ENCODE measurements at regions not wholly inside any gene's neighbourhood (a gene's known extent, or its start where the extent isn't known, plus 50 kb on each side); places are given as distances from the start of the nearest gene placed in this dataset.

GRCh38 chr12:78792052-78792698 is 72.4 kb upstream of the SYT1 start:
- H3F3A ChIP-seq (ENCODE audit: low read depth): no peaks in the 10 kb centered on the region
- no peaks in the 10 kb centered on the region for H3K36me3 ChIP-seq
- no peaks in the 10 kb centered on the region for H3K4me1 Mint-ChIP-seq
- DNase-seq (ENCODE audit: low spot score): no peak
- no peak overlapping the region for H3K9ac ChIP-seq
- no peak overlapping the region for H3K4me2 ChIP-seq
- no peak for TF ChIP-seq EZH2 (IDR thresholded peaks at IDR 0.05)
- TF ChIP-seq, protein P1, sequence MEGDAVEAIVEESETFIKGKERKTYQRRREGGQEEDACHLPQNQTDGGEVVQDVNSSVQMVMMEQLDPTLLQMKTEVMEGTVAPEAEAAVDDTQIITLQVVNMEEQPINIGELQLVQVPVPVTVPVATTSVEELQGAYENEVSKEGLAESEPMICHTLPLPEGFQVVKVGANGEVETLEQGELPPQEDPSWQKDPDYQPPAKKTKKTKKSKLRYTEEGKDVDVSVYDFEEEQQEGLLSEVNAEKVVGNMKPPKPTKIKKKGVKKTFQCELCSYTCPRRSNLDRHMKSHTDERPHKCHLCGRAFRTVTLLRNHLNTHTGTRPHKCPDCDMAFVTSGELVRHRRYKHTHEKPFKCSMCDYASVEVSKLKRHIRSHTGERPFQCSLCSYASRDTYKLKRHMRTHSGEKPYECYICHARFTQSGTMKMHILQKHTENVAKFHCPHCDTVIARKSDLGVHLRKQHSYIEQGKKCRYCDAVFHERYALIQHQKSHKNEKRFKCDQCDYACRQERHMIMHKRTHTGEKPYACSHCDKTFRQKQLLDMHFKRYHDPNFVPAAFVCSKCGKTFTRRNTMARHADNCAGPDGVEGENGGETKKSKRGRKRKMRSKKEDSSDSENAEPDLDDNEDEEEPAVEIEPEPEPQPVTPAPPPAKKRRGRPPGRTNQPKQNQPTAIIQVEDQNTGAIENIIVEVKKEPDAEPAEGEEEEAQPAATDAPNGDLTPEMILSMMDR (IDR thresholded peaks at IDR 0.05): no peak
- no peak for TF ChIP-seq EZH2phosphoT487 (IDR thresholded peaks at IDR 0.05)
- H3K27me3 ChIP-seq: no peaks in the 10 kb centered on the region
- no peaks in the 10 kb centered on the region for H3K9me3 ChIP-seq (ENCODE audit: low read depth)
- H3K4me3 Mint-ChIP-seq: no peak overlapping the region
- no peaks in the 10 kb centered on the region for H3K36me3 Mint-ChIP-seq
- H3K9me3 Mint-ChIP-seq: peaks cover 9% of the 10 kb centered on the region
- no peaks in the 10 kb centered on the region for H3K79me2 ChIP-seq (ENCODE audit: low read depth)
- H3K4me1 ChIP-seq: no peaks in the 10 kb centered on the region
- H4K20me1 ChIP-seq (ENCODE audit: low read depth): no peaks in the 10 kb centered on the region
- no peaks in the 10 kb centered on the region for H3K27me3 Mint-ChIP-seq (ENCODE audit: insufficient read depth, low read depth)
- H3K27ac ChIP-seq: no peak overlapping the region
- no peak overlapping the region for H2AFZ ChIP-seq (replicated peaks)
- H3K27ac Mint-ChIP-seq: no peak overlapping the region
- H3K4me3 ChIP-seq: no peak overlapping the region

GRCh38 chr12:78793491-78793890 is 71.1 kb upstream of the SYT1 start:
- no peak for DNase-seq (ENCODE audit: low spot score)
- H3K4me1 ChIP-seq: no peaks in the 10 kb centered on the region

GRCh38 chr12:78793982-78794381 is 70.6 kb upstream of the SYT1 start:
- no peak overlapping the region for H3K4me3 ChIP-seq
- Mint-ChIP-seq H3K27ac (no peak overlapping the region), H3K27me3 (ENCODE audit: insufficient read depth, low read depth) (no peaks in the 10 kb centered on the region), H3K4me3 (no peak overlapping the region), H3K36me3 (no peaks in the 10 kb centered on the region), H3K9me3 (peaks cover 9% of the 10 kb centered on the region), H3K4me1 (no peaks in the 10 kb centered on the region)
- H3K79me2 ChIP-seq (ENCODE audit: low read depth): no peaks in the 10 kb centered on the region
- H2AFZ ChIP-seq (replicated peaks): no peak overlapping the region
- DNase-seq (ENCODE audit: low spot score): no peak
- TF ChIP-seq, protein P1 (IDR thresholded peaks at IDR 0.05): no peak
- no peak for TF ChIP-seq EZH2phosphoT487 (IDR thresholded peaks at IDR 0.05)
- no peak for TF ChIP-seq EZH2 (IDR thresholded peaks at IDR 0.05)
- no peak overlapping the region for H3K27ac ChIP-seq
- H3K9ac ChIP-seq: no peak overlapping the region
- H3K4me2 ChIP-seq: no peak overlapping the region
- H3F3A ChIP-seq (ENCODE audit: low read depth): no peaks in the 10 kb centered on the region
- H3K36me3 ChIP-seq: no peaks in the 10 kb centered on the region
- no peaks in the 10 kb centered on the region for H3K9me3 ChIP-seq (ENCODE audit: low read depth)
- no peaks in the 10 kb centered on the region for H4K20me1 ChIP-seq (ENCODE audit: low read depth)
- H3K4me1 ChIP-seq: no peaks in the 10 kb centered on the region
- no peaks in the 10 kb centered on the region for H3K27me3 ChIP-seq

More at GRCh38 chr12:78793491-78793890, 71.1 kb upstream of the SYT1 start:
- Histone ChIP-seq H2AFZ (replicated peaks) (no peak overlapping the region), H3K9me3 (ENCODE audit: low read depth) (no peaks in the 10 kb centered on the region), H3F3A (ENCODE audit: low read depth) (no peaks in the 10 kb centered on the region), H3K36me3 (no peaks in the 10 kb centered on the region), H3K79me2 (ENCODE audit: low read depth) (no peaks in the 10 kb centered on the region), H4K20me1 (ENCODE audit: low read depth) (no peaks in the 10 kb centered on the region), H3K9ac (no peak overlapping the region), H3K27me3 (no peaks in the 10 kb centered on the region), H3K27ac (no peak overlapping the region), H3K4me3 (no peak overlapping the region), H3K4me2 (no peak overlapping the region)
- no peaks in the 10 kb centered on the region for H3K4me1 Mint-ChIP-seq
- H3K9me3 Mint-ChIP-seq: peaks cover 9% of the 10 kb centered on the region
- TF ChIP-seq, protein P1 (IDR thresholded peaks at IDR 0.05): no peak
- TF ChIP-seq EZH2 (IDR thresholded peaks at IDR 0.05) (no peak), EZH2phosphoT487 (IDR thresholded peaks at IDR 0.05) (no peak)
- H3K36me3 Mint-ChIP-seq: no peaks in the 10 kb centered on the region
- H3K27ac Mint-ChIP-seq: no peak overlapping the region
- H3K27me3 Mint-ChIP-seq (ENCODE audit: insufficient read depth, low read depth): no peaks in the 10 kb centered on the region
- H3K4me3 Mint-ChIP-seq: no peak overlapping the region

Measured in neural progenitor cell (in vitro differentiated cells).